OCI-LY1 (cell line): ENCODE measurements at regions not wholly inside any gene's neighbourhood (a gene's known extent, or its start where the extent isn't known, plus 50 kb on each side); places are given as distances from the start of the nearest gene placed in this dataset.

Experiments used
- H2AFZ ChIP-seq: fragments of 200-600 bp; sonication (generic), shearing (Covaris generic); 2 replicates; pipeline ENCODE4 v1.6.0; 2014; ENCODE audit warnings: antibody characterized with exemption, mild to moderate bottlenecking, low read length
- H3F3A ChIP-seq: fragments of 200-600 bp; sonication (generic), shearing (Covaris generic); 2 replicates; pipeline ENCODE4 v1.6.0; 2014; ENCODE audit warnings: mild to moderate bottlenecking, antibody characterized with exemption, low read length, moderate library complexity; ENCODE audit not compliant: insufficient read depth
- H3K27ac ChIP-seq: fragments of 200-600 bp; sonication (generic); 2 replicates; pipeline ENCODE4 v1.5.1; 2014; ENCODE audit warnings: low read length, mixed run types, mild to moderate bottlenecking, low read depth; ENCODE audit not compliant: poor library complexity, severe bottlenecking
- H3K27me3 ChIP-seq: fragments of 200-600 bp; sonication (generic); 2 replicates; pipeline ENCODE4 v1.6.0; 2014; ENCODE audit warnings: antibody characterized with exemption, mild to moderate bottlenecking, low read length, moderate library complexity; ENCODE audit not compliant: insufficient read depth
- H3K36me3 ChIP-seq: fragments of 200-600 bp; sonication (generic); 2 replicates; pipeline ENCODE4 v1.6.1; 2014; ENCODE audit warnings: mild to moderate bottlenecking, antibody characterized with exemption, low read length, moderate library complexity, mixed read lengths; ENCODE audit not compliant: insufficient read depth
- H3K4me1 ChIP-seq: fragments of 200-600 bp; sonication (generic); 2 replicates; pipeline ENCODE4 v1.5.1; 2014; ENCODE audit warnings: mild to moderate bottlenecking, low read length, moderate library complexity; ENCODE audit not compliant: insufficient read depth, severe bottlenecking
- H3K4me2 ChIP-seq: fragments of 200-600 bp; sonication (generic), shearing (Covaris generic); 2 replicates; pipeline ENCODE4 v1.6.1; 2014; ENCODE audit warnings: low read length
- H3K4me3 ChIP-seq: fragments of 200-600 bp; sonication (generic); 2 replicates; pipeline ENCODE4 v1.5.1; 2014; ENCODE audit warnings: low read length, low read depth, mild to moderate bottlenecking, mixed read lengths; ENCODE audit not compliant: poor library complexity, severe bottlenecking
- H3K79me2 ChIP-seq: fragments of 200-600 bp; shearing (Covaris generic); 2 replicates; pipeline ENCODE4 v1.6.1; 2016; ENCODE audit warnings: mixed run types, low read length, mixed read lengths; ENCODE audit not compliant: insufficient read depth
- H3K9ac ChIP-seq: fragments of 200-600 bp; sonication (generic), shearing (Covaris generic); 2 replicates; pipeline ENCODE4 v1.6.1; 2014; ENCODE audit warnings: mild to moderate bottlenecking, low read length, mixed read lengths
- H3K9me2 ChIP-seq: fragments of 200-600 bp; sonication (generic), shearing (Covaris generic); 2 replicates; pipeline ENCODE4 v1.6.1; 2014; ENCODE audit warnings: low read depth, mild to moderate bottlenecking, low read length, mixed read lengths
- H3K9me3 ChIP-seq: fragments of 200-600 bp; shearing (Covaris generic); 2 replicates; pipeline ENCODE4 v1.6.1; 2014; ENCODE audit warnings: low read length, mixed read lengths
- H4K20me1 ChIP-seq: fragments of 200-600 bp; sonication (generic), shearing (Covaris generic); 2 replicates; pipeline ENCODE4 v1.6.0; 2016; ENCODE audit warnings: mild to moderate bottlenecking, low read length; ENCODE audit not compliant: insufficient read depth
- CTCF ChIP-seq: fragments of 200-600 bp; sonication (generic), shearing (Covaris generic); IDR thresholded peaks from 2 replicates; pipeline ENCODE4 v1.5.1; 2017; ENCODE audit warnings: mild to moderate bottlenecking, antibody characterized with exemption, low read length, moderate library complexity, mixed read lengths
- EZH2 ChIP-seq: fragments of 200-600 bp; sonication (generic), shearing (Covaris generic); IDR thresholded peaks from 2 replicates; pipeline ENCODE4 v1.8.0; 2017; ENCODE audit warnings: borderline replicate concordance, mixed run types, mild to moderate bottlenecking, antibody characterized with exemption, low read length, moderate library complexity, mixed read lengths

DNA sequence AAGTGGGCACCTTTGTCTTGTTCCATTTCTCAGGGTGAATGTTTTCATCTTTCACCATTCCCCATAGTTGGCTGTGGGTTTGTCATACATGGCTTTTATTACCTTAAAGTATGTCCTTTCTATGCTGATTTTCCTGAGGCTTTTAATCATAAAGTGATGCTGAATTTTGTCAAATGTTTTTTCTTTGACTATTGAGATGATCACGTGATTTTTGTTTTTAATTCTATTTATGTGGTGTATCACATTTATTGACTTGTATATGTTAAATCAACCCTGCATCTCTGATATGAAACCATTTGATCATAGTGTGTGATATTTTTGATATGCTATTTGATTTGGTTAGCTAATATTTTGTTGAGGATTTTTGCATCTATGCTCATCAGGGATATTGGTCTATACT lies 216.4 kb upstream of the FAT3 start:
- no peak overlapping the region for H3K4me2 ChIP-seq
- TF ChIP-seq CTCF, result no peak
- TF ChIP-seq EZH2, result no peak
- no peak overlapping the region for H3K9ac ChIP-seq

GRCh38 chr11:92002568-92002967 lies 222.1 kb upstream of the FAT3 start:
- Histone ChIP-seq H2AFZ (no peak overlapping the region), H3K4me1 (no peaks in the 10 kb centered on the region), H3K4me3 (no peak overlapping the region), H3K9me2 (no peaks in the 10 kb centered on the region), H3K36me3 (no peaks in the 10 kb centered on the region), H4K20me1 (no peaks in the 10 kb centered on the region), H3K4me2 (no peak overlapping the region), H3K27me3 (no peaks in the 10 kb centered on the region), H3K27ac (no peak overlapping the region), H3K9ac (no peak overlapping the region), H3K79me2 (no peaks in the 10 kb centered on the region), H3K9me3 (no peaks in the 10 kb centered on the region), H3F3A (no peaks in the 10 kb centered on the region)
- TF ChIP-seq EZH2 (no peak), CTCF (no peak)

More for the DNA sequence above, 216.4 kb upstream of the FAT3 start:
- H3K79me2 ChIP-seq, result no peaks in the 10 kb centered on the region
- H3K27me3 ChIP-seq, result no peaks in the 10 kb centered on the region
- H3K27ac ChIP-seq, result no peak overlapping the region
- no peaks in the 10 kb centered on the region for H3K9me3 ChIP-seq
- no peak overlapping the region for H2AFZ ChIP-seq
- H3K4me1 ChIP-seq, result no peaks in the 10 kb centered on the region
- no peaks in the 10 kb centered on the region for H3F3A ChIP-seq
- H4K20me1 ChIP-seq, result no peaks in the 10 kb centered on the region
- no peaks in the 10 kb centered on the region for H3K9me2 ChIP-seq
- H3K4me3 ChIP-seq, result no peak overlapping the region
- no peaks in the 10 kb centered on the region for H3K36me3 ChIP-seq

DNA sequence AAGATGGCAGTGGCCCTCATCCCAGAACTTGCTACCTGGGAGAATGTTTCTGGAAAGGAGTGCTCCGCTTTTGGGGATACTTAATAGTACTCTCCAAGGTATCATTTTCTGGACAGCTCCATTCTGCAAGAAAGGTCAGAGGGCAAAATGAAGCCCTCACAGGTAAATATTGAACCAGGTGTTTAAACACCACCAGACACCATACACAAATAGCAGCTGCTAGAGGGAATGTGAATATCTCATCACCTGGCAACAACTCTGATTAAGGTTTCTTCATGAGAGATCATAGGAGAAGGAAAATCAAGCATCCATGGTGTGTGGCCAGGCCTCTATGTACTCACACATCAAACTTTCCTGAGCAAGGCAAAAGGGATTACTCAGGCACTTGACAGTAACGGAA lies 226.1 kb upstream of the FAT3 start:
- TF ChIP-seq CTCF (no peak), EZH2 (no peak)
- no peaks in the 10 kb centered on the region for H3K9me3 ChIP-seq
- no peaks in the 10 kb centered on the region for H3K4me1 ChIP-seq
- no peaks in the 10 kb centered on the region for H3F3A ChIP-seq
- H3K4me2 ChIP-seq, result no peak overlapping the region
- H4K20me1 ChIP-seq, result no peaks in the 10 kb centered on the region
- no peak overlapping the region for H3K4me3 ChIP-seq
- no peaks in the 10 kb centered on the region for H3K79me2 ChIP-seq
- no peak overlapping the region for H2AFZ ChIP-seq
- H3K36me3 ChIP-seq, result no peaks in the 10 kb centered on the region
- no peak overlapping the region for H3K27ac ChIP-seq
- no peaks in the 10 kb centered on the region for H3K9me2 ChIP-seq
- H3K9ac ChIP-seq, result no peak overlapping the region
- no peaks in the 10 kb centered on the region for H3K27me3 ChIP-seq
